A204.1 (cell line): ENCODE measurements at regions not wholly inside any gene's neighbourhood (a gene's known extent, or its start where the extent isn't known, plus 50 kb on each side); places are given as distances from the start of the nearest gene placed in this dataset.

Experiments used
- FAIRE-seq: peaks from 2 replicates; lab custom pipeline; 2012; peaks lifted over from hg19 to GRCh38; lab: Jason Lieb, UNC

DNA sequence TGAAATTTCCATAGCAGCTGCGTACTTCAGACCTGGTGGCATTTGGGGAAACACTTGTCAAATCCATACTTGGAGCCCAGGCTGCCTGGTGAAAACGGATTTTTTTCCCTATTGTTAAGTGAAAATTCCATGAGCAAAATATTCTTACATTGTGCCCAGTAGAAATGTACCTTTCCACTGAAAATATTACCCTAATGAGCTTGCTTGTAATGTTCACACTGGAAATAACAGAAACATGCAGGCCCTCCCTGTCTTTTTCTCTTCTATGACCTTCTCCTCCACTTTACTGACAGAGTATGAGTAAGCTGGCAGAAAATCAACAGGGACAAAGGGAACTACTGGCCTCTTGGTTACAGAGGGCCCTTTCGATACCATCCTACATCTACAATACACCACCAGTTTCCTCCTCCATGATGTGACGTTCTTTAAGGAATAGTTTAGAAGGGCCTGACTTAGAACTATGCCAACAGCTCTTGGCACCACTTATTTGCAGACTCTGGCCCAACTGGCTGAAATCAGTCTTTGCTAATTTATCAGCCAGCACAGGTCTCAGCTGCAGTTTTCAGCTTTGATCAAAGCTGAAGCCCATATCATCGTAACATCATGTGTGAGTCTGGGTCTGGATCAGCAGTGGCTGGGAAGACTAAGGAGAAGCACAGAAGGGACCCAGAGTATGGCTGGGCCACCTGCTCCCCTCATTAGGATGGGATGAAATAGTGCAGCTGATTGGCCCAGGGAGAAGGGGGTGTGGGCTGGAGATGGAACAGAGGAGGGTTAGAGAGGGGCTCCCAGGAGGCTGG is 272.2 kb upstream of the ID2 start:
- FAIRE-seq, result no peak

DNA sequence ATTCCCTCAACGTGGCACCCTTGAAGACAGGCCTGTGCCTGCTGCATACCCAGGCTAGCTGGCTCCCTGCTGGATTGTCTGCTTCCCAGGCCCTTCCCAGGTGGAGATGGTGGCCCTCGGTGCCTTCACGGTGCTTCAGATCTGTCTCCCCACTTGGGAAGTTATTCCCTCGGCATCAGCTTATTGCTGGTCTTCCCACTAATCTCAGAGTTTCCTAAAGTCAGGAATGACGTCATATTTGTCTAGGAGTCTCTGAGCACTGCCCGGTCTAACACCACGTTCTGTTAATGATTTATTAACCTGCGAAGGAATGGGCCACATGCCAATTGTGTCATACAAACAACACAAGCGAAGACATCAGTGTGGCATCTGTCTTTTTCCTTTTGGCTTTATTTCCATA is 269.8 kb upstream of the ID2 start:
- FAIRE-seq, result no peak

DNA sequence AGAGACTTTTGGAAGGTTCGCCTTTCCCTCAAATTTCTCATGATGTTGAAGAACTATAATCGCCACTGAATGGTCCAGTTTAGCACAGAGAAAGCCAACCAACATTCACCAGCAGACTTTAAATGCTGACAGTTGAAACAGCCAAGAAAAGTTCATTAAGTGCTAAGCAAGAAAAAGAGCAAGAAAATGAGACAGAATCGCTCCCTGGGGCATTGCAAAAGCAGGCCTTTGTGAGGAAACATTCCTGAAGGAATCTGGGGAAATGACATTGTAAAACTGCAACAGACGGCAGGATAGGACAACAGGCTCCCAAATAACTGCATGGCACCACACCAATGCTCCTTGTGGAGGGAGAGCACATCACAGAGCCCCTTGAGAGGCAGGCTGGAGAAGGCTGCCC is 269.3 kb upstream of the ID2 start:
- no peak for FAIRE-seq

DNA sequence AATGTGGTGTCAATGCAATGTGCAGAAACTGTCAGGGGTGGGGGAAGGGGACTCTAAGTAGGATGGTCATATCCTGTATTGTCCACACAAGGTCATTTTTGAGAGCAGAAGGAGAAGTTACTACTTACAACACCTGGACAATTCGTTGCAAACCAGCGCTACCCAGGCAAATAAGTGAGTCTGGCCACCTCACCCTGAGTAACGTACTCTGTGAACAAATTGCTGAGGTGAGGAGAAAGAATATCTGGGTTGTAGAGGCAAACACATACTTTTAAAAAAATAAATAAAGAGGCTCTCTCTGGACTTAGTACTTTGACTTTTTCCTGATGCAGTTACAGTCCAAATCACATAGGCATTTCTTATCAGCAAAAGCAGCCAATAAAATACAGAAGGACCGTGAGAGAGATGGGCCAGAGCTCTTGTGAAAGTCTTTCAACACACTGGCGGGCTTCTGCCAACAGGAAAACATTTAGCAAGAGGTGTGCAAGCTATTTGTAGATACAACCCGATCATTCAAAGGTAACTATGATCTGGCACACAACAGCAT is 268.2 kb upstream of the ID2 start:
- FAIRE-seq, result no peak

DNA sequence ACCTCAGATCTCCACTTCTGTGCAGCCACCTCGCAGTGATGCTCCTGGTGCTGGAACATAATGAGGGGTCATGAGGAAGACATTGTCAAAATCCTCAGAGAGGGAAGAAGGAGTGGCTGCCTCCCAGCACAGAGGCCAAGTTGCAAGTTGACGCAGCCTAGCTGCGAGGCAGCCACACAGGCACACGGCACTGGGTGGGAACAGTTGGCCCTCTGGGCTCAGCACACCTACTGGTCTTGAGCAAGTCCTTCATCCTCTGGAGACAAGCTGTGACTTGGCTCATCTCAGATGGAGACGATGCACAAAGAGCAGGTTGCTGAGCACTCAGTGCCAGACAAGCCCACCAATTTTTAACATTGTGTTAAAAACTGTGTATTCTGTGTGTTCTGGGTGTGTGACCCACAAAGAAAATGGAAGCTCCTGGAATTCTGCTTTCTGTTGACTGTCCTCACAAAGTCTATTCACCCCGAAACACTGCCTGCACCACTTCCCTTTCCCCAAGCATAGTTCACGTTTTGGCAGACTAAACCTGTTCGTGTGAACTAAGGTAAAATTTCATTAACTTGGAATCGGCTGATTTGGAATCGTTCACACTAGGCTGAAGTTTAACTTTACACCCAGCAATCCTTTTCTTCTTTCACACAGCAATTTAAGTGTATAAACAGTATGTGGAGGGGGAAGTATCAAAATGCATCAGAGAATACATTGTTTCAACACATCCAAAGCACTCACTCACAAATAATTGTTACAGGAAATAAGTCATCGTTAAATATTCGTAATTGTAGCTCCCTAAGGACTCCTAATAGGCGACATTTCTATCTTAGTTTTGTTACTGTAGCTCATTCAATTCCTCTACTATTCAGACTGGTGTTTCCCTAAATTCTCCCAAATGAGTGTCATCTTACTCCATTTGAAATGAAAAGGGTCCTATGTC is 266.6 kb upstream of the ID2 start:
- FAIRE-seq, result no peak

DNA sequence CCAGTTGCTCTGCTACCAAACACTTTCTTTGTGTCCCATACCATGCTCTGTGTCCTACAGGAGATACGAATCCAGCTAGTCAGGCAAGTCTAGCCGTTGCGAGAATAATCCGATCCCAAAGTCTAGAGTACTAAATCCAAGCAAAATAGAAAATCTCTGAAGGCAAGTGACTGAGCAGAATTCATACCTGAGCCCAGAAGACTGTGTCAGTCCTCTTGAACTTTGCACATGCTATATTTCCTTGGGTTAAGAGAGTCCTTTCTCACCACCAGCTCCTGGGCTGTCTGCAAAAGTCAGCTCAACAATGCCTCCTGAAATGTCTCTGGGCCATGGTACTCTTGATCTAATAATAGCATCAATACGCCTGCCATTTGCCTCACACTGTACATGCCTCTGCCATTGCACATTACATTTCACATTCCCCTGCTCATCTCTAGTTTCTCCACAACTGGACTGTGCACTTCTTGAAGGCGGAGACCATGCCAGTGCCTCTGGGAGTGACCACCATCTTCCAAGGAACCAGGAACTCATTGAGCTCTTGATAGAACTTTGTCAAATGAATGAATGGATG is 265.8 kb upstream of the ID2 start:
- FAIRE-seq, result no peak

DNA sequence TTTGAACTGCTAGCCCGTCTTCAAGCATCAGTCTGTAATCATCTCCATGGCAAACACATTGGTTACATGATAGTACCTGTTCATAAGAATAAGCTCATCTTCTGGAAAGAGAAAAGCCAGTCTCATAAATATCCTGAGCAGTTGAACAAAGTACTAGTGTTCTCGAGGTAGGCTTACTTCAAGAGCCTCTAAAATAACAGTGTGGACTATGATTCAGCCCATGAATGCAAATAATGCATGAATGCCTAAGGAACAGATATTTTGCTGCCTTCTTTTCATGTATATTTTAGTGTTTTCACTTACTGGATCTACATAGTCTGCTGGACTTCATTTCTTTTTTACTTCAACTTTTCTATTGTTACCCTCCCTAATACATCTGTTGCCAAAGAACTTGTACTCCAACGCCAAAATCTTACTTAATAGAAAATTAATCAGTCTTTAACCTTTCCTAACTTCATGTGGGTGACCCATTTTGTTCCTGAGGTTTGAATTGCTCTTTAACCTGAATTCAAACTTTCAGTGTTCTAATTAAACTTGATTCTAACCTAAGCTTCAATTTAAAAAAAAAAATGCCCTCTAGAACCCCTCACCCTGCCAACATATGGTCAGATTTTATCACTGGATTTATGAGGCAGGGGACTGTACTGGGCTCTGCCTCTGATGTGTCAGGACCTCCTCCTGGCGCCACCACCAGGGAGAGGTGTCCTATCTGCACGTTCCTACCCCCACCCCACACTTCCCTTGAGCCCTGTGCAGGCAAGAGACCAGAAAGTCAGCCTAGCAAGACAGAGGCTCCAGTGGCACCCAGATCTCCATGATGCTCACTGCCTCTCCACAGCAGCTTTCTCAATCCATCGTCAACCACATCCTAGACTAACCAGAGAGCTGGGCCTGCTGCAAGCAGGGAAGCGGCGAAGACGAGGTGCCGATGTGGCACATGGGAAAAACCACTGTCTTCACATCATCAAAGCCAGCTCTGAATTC is 264.7 kb upstream of the ID2 start:
- FAIRE-seq, result no peak

DNA sequence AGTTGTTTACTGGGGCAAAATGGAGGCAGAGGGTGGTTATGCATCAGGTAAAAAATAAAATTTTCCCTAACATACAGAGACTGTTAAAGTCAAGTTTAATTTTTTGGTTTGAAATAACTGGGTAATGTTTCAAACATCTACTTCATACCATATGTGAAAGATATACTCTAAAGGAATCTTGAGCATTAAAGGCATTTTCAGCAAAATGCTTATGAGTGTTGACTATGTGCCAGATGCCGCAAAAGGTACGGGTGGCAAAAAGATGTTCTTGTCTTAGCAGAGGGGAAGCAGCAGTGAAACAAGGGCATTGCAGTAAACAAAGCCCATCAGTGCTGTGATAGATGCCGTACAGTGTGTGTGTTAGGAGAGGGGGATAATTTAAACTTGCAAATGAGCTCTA is 263.1 kb upstream of the ID2 start:
- no peak for FAIRE-seq

DNA sequence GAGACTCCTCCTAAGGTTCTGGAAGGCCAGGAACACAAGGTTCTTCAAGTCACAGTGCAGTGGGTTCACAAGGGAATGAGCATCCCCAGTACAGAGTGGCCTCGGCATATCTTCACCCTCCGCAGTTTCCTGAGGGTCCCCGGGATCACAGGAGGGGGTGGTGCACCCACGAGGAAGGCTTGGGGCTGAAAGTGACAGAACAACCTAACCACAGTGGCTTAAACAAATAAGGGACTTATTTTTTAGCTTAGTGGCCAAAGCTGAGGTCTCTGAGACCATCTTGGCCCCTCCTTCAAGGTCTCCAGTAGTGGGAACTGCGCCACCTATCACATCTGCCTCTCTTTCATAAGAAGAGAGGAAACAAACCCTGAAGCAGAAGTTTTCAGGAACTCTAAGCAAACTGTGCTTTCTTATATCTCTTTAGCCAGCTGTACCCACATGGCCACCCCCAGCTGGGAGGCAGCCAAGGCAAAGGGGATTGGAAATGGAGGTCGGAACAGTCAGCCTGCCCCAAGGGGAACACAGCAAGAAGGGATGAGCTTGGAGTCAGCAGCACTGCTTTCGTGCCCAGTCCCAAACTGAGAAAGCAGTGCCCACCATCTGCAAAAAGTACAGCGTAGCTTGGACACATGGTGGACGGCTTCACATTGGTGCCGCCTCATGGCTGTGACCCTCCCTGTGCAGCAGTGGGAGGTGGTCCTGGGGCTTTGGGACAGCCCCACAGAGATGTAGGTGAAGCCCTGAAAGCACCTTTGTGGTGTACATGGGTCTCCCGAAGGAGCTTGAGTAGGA is 260.0 kb upstream of the ID2 start:
- no peak for FAIRE-seq

DNA sequence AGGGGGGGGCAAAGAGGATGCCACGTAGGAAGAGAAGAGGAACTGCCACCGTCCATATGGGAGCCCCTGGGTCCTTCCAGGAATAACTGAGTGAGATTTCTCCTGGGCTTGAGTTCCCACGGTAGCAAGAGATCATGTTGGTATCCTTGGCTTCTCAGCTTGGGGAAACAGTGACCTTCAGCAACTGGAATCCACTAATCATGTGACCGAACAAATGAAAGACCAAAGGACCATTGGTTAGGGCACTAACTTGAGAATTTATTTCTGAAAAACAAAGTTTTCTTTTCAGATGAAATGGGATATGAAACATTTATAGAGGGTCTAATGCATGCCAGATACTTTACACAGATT is 259.4 kb upstream of the ID2 start:
- no peak for FAIRE-seq

DNA sequence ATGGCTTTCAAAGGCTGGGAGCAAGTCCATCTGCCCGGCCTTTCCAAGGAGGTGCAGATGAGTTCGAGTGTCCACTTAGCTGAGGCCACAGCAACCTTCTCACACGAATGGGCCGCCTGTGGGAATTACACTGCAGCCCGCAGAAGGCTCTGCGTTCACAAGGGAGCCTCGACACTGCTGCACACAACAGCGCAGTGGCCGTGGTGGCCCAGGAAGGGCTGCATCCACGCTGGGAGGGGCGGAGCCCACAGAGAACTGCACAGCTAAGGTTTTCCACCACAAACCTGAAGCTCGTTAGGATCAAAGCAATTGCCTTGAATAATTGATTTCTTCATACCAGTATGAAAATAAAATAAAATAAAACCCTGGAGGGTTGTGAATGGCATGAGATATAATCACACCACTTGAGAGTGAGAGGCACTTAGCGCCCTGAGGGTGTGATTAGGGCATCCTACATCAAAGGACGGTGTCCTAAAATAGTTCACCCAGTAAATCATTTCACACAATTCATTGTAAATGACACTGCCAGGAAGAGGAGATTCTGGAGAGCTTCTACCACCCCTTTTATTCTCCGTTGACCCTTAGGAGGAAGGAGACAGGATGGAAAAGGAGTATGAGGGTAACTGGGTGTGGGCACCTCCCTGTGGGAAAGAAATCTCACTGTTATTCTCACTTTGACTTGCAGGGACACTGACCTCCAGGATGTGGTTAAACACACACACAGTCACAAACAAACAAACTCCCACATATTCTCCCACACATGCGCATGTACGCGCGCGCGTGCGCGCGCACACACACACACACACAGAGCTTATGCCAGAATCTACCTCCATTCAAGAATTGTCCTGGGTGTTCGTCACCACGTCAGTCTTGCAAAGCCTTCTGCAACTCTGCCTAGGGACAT is 256.6 kb upstream of the ID2 start:
- no peak for FAIRE-seq

DNA sequence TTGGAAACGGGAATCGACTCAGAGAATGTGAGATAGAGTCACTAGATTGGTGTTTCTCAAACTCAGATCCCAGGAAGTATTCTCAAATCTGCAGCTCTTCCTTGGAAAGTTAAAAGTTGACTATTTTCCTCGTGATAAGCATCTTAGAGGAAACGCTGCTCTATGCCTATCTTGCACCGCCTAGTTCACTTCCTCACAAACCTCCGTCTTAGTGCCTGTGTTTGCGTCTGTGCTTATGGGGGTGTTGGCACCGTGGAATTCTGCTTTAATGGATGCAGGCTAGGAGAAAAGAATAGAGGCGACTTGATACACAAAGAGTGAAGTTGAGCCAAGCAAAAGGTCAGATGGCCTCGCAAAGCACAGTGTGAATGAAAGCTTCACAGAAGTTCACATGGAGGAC is 255.3 kb upstream of the ID2 start:
- FAIRE-seq, result no peak

DNA sequence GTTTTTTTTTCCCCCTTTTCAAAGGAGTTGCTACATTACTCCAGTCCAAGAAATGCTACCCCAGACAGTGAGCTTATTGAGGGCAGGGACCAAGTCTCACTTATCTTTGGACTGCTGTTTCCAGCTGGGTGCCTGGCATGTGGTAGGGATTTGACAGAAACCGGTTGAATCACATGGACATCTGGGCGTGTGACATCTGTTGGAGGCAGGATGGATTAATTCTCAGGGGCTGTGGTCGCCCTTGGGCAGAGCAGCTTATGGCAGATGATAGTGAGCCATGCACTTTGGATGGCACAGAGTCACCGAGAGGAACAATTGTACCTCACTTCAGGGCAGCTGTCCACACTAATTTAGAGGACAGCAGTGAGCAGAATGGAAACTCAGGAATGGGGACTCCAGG is 254.6 kb upstream of the ID2 start:
- no peak for FAIRE-seq

DNA sequence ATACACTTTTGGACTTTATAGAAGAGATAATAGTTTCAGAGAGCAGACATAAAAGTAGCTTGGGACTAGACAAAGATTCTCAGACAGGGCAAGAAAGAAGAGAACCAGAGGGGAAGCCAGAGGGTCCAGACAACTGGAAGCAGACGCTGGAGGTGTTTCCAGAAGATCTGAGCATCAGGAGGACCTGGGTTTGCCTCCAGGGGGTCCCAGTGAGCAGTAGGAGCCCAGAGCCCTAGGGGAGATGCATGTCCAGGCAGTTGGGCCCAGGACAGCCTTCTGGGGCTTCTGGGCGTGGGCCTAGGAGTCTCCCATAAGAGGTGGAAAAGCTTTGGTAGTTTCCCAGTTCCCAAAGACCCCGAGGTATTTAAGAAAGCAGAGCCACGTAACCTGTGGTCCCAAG is 251.2 kb upstream of the ID2 start:
- no peak for FAIRE-seq

DNA sequence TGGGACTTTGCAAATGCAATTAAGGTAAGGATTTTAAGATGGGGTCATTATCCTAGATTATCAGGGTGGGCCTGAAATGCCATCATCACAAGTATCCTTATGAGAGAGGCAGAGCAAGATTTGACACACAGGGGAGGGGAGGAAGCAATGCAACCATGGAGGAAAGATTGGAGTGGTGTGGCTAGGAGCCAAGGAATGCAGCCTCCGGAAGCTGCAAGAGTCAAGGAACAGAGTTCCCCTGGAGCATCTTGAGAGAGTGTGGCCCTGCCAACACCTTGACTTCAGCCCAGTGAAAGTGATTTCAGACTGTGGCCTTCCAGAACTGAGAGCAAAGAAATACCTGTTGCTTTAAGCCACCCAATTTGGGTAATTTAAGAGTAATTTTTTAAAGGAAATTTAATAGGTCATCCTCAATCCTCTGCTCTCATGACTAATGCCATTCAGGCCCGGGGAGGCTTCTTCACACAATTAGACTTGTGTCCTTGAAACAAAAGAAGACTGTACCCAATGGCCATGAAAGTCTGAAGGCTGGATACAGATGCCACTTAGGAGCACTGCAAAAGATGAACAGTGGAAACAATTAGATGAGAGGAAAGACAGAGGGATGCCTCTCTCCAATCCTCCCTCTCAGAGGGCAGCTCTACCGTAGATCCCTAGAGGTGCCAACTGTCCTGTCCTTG is 250.3 kb upstream of the ID2 start:
- no peak for FAIRE-seq

DNA sequence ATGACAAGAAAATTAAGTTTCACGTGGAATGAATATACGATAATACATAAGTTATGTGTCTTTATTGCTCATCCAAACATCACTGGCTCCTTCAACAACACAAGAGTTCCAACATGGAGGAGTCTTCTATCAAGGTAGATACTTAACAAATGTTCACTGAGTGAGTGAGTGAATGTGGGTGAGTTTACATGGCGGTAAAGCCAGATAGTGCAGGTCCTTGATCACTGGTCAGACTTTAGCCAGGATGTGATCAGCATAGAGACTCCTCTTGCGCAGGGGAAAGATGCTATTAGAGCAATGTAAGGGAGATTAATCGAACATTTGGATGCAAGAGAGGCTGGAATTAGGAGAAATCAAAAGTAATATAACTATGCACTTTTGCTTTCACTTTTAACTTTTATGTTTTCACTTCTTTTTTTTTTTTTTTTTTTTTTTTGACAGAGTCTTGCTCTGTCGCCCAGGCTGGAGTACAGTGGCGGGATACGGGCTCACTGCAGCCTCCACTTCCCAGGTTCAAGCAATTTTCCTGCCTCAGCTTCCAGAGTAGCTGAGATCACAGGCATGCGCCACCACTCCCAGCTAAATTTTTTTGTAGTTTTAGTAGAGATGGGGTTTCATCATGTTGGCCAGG is 249.0 kb upstream of the ID2 start:
- no peak for FAIRE-seq

DNA sequence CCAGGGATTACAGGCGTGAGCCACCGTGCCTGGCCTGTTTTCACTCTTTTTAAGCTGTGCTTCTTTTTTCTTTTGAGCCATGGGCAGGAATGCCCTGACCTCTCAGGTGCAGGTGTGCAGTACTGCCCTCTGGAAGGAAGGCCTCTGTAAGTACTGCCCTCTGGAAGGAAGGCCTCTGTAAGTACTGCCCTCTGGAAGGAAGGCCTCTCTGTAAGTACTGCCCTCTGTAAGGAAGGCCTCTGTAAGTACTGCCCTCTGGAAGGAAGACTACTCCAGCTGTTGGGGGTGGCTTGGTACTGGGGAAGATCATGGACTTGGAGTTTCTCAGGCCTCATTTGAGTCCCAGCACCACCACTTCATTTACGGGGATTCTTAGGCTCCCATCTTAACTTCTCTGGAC is 248.5 kb upstream of the ID2 start:
- no peak for FAIRE-seq

DNA sequence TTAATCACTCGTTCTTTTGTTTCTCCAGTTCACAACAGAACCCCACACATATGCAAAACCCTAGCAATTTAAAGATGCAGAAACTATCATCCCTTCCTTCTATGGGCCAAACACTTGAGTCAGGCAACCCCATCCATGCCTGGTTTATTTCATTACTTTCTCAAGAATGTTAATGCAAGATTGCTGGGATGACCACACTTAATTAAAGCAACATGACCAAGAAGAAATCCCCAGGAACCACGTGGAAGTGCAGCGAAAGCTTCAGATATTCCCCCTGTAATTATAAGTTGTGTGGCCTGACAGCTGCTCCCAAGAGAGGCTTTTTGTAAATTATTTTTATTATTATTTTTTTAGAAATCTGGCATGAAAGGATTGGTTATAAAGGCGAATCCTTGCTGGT is 246.2 kb upstream of the ID2 start:
- FAIRE-seq, result no peak

DNA sequence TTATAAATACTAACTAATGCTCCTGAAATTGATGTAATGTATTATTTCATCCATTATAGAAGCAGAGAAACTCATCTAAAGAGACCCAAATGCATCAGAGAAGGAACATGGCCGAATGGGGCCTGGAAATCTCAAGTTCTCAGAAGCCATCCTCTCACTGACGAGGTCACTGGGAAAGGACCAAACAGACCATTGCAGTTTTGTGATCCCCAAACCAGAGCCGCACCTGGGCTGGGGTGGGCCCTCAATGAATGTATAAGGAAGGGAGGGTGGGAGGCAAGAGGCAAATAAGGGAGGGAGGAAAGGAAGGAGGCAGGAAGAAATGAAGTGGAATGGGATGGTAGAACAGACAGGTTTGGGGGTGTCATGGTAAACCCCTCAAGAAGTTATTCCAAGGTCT is 245.3 kb upstream of the ID2 start:
- no peak for FAIRE-seq
